PFSK-1 (cell line): ENCODE measurements at regions not wholly inside any gene's neighbourhood (a gene's known extent, or its start where the extent isn't known, plus 50 kb on each side); places are given as distances from the start of the nearest gene placed in this dataset.

Experiments
- FOXP2 ChIP-seq: optimal IDR thresholded peaks from 2 replicates; pipeline ENCODE3; 2011; ENCODE audit warnings: borderline replicate concordance, control low read depth, inconsistent platforms; ENCODE audit not compliant: insufficient read depth; ENCODE audit errors: extremely low read length, extremely low read depth
- POLR2AphosphoS5 ChIP-seq: IDR thresholded peaks from 2 replicates; pipeline ENCODE4 v1.6.1; 2012; ENCODE audit warnings: low read depth, mild to moderate bottlenecking, control low read depth, low read length, moderate library complexity
- REST ChIP-seq, 2 experiments: IDR thresholded peaks; 2 replicates each; pipeline versions ENCODE4 v1.6.1 to v1.8.0; 2011 to 2012; ENCODE audit warnings: low read depth in 2 of 2, low read length in 2 of 2, control low read depth in 1 of 2, inconsistent platforms in 1 of 2, mild to moderate bottlenecking in 1 of 2, moderate library complexity in 1 of 2; ENCODE audit not compliant: insufficient read depth in 1 of 2
- SIN3A ChIP-seq: IDR thresholded peaks from 2 replicates; pipeline ENCODE4 v1.6.1; 2012; ENCODE audit warnings: mild to moderate bottlenecking, low read length, moderate library complexity, borderline replicate concordance; ENCODE audit not compliant: insufficient read depth
- TAF1 ChIP-seq: IDR thresholded peaks from 2 replicates; pipeline ENCODE4 v1.6.1; 2012; ENCODE audit warnings: low read length, control low read depth, borderline replicate concordance; ENCODE audit not compliant: insufficient read depth

DNA sequence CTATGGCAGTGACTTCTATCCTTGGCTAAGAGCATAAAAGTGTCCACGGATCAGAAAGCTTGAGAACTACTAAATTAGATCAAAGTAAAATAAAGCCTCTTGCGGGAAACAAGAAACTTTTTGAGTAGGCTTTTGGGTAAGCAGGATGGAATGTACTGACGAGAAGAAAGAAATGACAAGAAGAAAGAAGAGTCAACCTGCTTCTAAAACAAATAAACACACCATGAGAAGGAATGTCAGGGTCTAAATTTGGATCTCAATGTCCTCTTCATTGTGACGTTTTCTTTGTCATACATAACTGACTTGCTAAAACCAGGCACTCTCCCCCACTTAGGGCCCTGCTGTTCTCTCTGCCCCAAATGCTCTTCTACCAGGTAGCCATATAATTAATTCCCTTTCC is 290.1 kb upstream of the PTGER4 start:
- TF ChIP-seq POLR2AphosphoS5 (no peak), TAF1 (no peak), REST (IDR thresholded peaks at IDR 0.05; ENCODE audit: insufficient read depth in 1 of 2, low read depth in 2 of 2, low read length in 2 of 2) (no peak), FOXP2 (no peak), SIN3A (no peak)

DNA sequence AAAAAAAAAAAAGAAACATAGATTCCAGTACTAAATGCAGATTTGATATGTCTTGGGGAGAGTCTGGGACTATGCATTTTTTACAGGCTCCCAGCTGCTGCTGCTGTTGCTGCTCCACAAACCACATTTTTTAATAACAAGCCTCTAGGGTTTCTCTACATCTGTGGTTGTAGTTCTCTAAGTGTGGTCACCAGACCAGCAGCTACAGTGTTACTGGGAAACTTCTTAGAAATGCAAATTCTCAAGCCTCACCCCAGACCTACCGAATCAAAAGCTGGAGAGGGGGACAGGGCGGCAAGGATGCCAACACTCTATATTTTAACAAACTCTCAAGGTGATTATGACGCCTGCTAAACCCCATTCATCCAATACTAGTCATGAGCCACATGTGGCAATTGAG is 293.4 kb upstream of the PTGER4 start:
- TF ChIP-seq FOXP2 (no peak), POLR2AphosphoS5 (no peak), TAF1 (no peak), SIN3A (no peak)

DNA sequence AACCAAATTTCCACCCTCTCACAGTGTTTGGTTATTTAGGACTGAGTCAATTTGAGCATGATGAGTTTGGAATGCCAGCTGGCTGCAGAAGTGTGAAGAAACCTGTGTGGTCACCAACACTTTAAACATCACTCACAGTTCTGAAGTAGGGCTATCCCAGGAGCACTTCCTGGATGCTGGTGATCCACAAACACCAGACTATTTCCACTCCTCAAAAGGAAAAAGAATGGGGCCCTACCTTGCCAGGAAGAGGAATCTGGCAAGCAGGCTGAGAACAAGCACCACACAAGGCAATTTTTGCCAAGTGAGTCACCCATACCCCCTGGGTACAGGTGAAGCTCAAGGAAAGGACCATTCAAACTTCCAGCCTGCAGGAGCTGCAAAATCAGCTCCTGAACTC is 294.2 kb upstream of the PTGER4 start:
- TF ChIP-seq SIN3A (no peak), POLR2AphosphoS5 (no peak), REST (IDR thresholded peaks at IDR 0.05; ENCODE audit: insufficient read depth in 1 of 2, low read depth in 2 of 2, low read length in 2 of 2) (no peak), FOXP2 (no peak), TAF1 (no peak)

DNA sequence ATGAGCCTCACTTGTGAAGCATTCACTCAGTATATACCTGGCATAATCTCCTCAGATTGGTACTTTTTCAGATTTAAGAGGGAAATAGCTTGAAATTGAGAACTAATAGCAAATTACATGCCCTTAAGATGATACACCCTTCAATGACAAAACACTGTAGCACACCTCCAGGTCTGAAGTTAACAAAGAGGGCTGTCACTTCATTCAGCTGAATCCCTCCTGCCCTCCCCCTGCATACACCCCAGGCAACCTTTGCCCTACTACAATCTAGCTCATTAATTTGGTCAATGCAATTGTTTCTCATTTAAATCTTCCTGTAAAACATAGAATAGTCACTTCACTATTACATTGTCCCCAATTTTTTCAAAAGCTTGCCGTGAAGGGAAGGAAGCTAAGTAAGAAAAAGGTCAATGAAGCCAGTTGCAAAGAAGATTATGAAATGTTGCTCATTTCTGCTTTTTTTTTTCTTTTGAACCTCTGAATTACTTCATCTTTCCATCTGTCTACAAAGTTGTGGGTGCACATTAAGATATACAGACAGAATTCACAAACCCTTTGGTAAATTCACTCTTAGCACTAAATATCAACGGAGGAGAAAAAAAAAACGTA is 294.8 kb upstream of the PTGER4 start:
- TF ChIP-seq POLR2AphosphoS5 (no peak), REST (IDR thresholded peaks at IDR 0.05; ENCODE audit: insufficient read depth in 1 of 2, low read depth in 2 of 2, low read length in 2 of 2) (no peak), TAF1 (no peak), FOXP2 (no peak), SIN3A (no peak)

DNA sequence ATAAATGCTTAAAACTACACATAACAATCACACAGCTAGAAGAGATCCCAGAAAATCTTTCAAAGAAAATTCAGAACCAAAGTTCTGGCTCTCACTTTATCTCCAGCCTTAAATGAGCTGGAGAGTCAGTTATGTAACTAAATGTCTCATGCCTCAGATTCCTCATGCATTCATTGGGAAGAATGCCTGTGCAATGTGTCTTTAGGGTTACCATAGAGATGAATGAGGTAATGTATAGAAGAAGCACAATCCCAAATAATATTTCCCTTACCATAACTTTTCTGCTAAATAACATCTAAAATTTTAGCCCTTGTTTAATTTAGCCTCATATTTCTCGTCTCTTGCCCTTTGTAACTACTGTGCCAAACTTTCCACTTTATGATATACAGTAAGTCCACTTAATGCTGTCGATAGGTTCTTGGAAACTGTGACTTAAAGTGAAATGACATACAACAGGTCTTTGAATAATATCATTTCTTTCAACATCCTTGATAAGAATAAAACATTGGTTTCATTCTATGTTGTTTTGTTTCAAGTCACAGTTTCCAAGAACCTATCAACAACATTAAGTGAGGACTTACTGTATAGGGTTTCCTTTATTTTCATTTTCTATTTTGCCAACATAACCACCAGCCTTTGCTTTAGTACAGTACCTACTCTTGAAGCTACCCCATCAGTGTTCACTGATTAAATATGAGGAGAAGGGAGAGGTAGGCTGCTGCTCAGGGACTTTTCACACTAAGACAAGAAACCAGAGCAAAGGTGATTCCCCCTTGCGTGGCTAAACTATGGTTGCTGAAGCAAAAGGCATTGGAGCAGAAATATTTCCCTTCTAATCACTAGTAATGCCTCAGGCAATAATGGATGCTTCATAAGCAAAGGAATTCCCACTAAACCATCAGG is 295.7 kb upstream of the PTGER4 start:
- no peak for TF ChIP-seq POLR2AphosphoS5
- TF ChIP-seq FOXP2 = no peak
- TF ChIP-seq TAF1 = no peak
- no peak for TF ChIP-seq SIN3A
- TF ChIP-seq REST (IDR thresholded peaks at IDR 0.05; ENCODE audit: insufficient read depth in 1 of 2, low read depth in 2 of 2, low read length in 2 of 2) = no peak
